Esophagus muscularis mucosa (tissue), 4 donors: ENCODE measurements at regions not wholly inside any gene's neighbourhood (a gene's known extent, or its start where the extent isn't known, plus 50 kb on each side); places are given as distances from the start of the nearest gene placed in this dataset.
A peak's percentile ranks its signal among the peaks of the same experiment; 100 is the strongest.

ENCODE experiments used
- DNase-seq: peaks from one replicate; pipeline ENCODE4 v3.0.0-alpha.2; 2017; ENCODE audit errors: extremely low spot score
- H3K27ac ChIP-seq, 4 donors: fragments of 200-600 bp; sonication (generic); replicated peaks in 1 of 4; 1 replicate in 3 of 4; 2 replicates in 1 of 4; pipeline ENCODE4 v1.5.1; 2016 to 2019; ENCODE audit warnings: mild to moderate bottlenecking in 1 of 4
- H3K27me3 ChIP-seq, 4 donors: fragments of 200-600 bp; sonication (generic); one replicate each; pipeline versions ENCODE4 v1.5.1 to v1.6.0; 2016 to 2019
- H3K36me3 ChIP-seq, 4 donors: fragments of 200-600 bp; sonication (generic); one replicate each; pipeline ENCODE4 v1.5.1; 2016 to 2019
- H3K4me1 ChIP-seq, 4 donors: fragments of 200-600 bp; sonication (generic); one replicate each; pipeline ENCODE4 v1.5.1; 2016 to 2019
- H3K4me3 ChIP-seq, 4 donors: fragments of 200-600 bp; sonication (generic); 1 replicate in 2 of 4; 2 replicates in 2 of 4; pipeline ENCODE4 v1.5.1; 2016 to 2019; ENCODE audit warnings: mild to moderate bottlenecking in 4 of 4, moderate library complexity in 1 of 4
- H3K9me3 ChIP-seq, 4 donors: fragments of 200-600 bp; sonication (generic); 1 replicate in 3 of 4; 2 replicates in 1 of 4; pipeline ENCODE4 v1.5.1; 2016 to 2019
- CTCF ChIP-seq, 3 experiments: fragments of 200-600 bp in 2 of 3; fragments of 450-650 bp in 1 of 3; sonication (generic) in 2 of 3; IDR thresholded peaks; one replicate each; pipeline ENCODE4 v1.5.1; 2017 to 2019; ENCODE audit warnings: antibody characterized with exemption in 3 of 3, mild to moderate bottlenecking in 2 of 3, moderate library complexity in 1 of 3
- EP300 ChIP-seq: sonication (generic); formaldehyde crosslinking; IDR thresholded peaks from one replicate; pipeline ENCODE4 v1.6.1; 2017; ENCODE audit warnings: antibody characterized with exemption
- POLR2A ChIP-seq: fragments of 450-650 bp; IDR thresholded peaks from one replicate; pipeline ENCODE4 v1.6.1; 2017; ENCODE audit warnings: antibody characterized with exemption, moderate library complexity, mild to moderate bottlenecking, low read depth
- POLR2AphosphoS5 ChIP-seq, 2 donors: sonication (generic); formaldehyde crosslinking; IDR thresholded peaks; one replicate each; pipeline ENCODE4 v1.6.1; 2017; ENCODE audit warnings: antibody characterized with exemption in 2 of 2
- WGBS: methylation state at CpG from one replicate; pipeline ENCODE4 v1.1.5; 2018; 5-methylcytosine and 5-hydroxymethylcytosine counted together
- intact Hi-C: fragments of 100-400 bp; cut with DNase I; formaldehyde crosslinking; loops from one replicate; pipeline ENCODE4 v1.15.1; 2023

- H3K36me3 ChIP-seq: no peaks in the 10 kb centered on the region
- H3K27me3 ChIP-seq: no peaks in the 10 kb centered on the region
- H3K4me3 ChIP-seq: no peak overlapping the region
- TF ChIP-seq CTCF (IDR thresholded peaks at IDR 0.05) (no peak), POLR2AphosphoS5 (IDR thresholded peaks at IDR 0.05) (no peak), EP300 (no peak), POLR2A (no peak)
- H3K27ac ChIP-seq: no peak overlapping the region
- peak; percentile 47 for DNase-seq
- WGBS: 63% methylated on average over 2 of the region's 2 CpGs
- H3K9me3 ChIP-seq: no peaks in the 10 kb centered on the region
- intact Hi-C loops: no loop called here
- peaks cover 0 to 18% (median 11%) of the 10 kb centered on the region in 4 donors for H3K4me1 ChIP-seq
These were observed 57.5 kb downstream of the OSR1 start for GRCh38 chr2:19300961-19301360.

- Histone ChIP-seq H3K9me3 (no peaks in the 10 kb centered on the region), H3K4me3 (no peak overlapping the region), H3K36me3 (no peaks in the 10 kb centered on the region), H3K4me1 (peaks cover 0 to 18% (median 11%) of the 10 kb centered on the region in 4 donors), H3K27ac (peak overlapping the region; percentile 20 to 35 (median 34)), H3K27me3 (no peaks in the 10 kb centered on the region)
- intact Hi-C loops: no loop called here
- peak; percentile 50 for DNase-seq
- TF ChIP-seq POLR2AphosphoS5 (IDR thresholded peaks at IDR 0.05) (no peak), POLR2A (no peak), CTCF (IDR thresholded peaks at IDR 0.05) (no peak), EP300 (no peak)
These were observed 58.9 kb downstream of the OSR1 start for GRCh38 chr2:19299522-19299921.

DNA sequence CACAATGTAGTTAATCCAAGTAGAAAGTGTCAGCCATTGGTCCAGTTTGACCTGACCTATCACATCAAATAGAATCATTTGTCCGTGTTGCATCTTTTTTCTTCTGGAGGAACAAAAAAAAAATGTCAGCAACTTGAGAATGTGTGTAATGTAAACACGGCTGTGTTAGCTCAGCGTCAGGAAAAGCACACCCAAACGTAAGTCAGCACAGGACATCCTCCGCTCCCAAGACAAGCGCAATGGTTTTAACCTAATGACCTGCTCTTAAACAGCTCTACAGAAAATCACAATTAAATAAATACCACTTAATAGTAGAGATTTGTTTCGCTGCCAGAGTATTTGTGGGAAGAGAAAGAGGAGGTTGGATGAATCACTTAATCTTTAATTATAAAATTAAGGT, 59.4 kb downstream of the OSR1 start:
- H3K27me3 ChIP-seq: no peaks in the 10 kb centered on the region
- H3K36me3 ChIP-seq: no peaks in the 10 kb centered on the region
- intact Hi-C loops: no loop called here
- DNase-seq: peak; percentile 70
- H3K9me3 ChIP-seq: no peaks in the 10 kb centered on the region
- WGBS: 27% methylated on average over 7 of the region's 7 CpGs
- H3K4me1 ChIP-seq: peaks cover 0 to 18% (median 11%) of the 10 kb centered on the region in 4 donors
- no peak overlapping the region for H3K4me3 ChIP-seq
- H3K27ac ChIP-seq: peak overlapping the region; percentile 20 to 35 (median 34)
- TF ChIP-seq CTCF (IDR thresholded peaks at IDR 0.05) (no peak), POLR2A (no peak), EP300 (peak; percentile 46), POLR2AphosphoS5 (IDR thresholded peaks at IDR 0.05) (peak; percentile 60 to 64)

DNA sequence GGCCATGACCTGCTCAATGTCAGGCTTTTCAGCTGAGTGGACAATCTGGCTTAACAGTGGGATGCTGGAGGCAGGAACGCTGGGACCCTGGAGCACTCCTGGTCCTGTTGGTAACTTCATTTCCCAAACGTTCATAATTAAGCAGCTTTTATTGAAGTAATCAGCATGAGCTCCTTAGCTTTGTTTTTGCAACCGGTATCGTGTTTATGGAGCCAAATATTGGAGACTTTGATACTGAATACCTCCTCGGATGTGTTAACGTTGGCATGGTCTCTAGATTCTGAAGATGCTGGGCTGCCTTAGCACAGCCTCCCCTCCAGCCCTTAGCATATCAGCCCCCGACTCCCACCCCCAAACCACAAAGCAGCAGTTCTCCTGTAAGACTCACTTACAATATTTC, 60.7 kb downstream of the OSR1 start:
- H3K9me3 ChIP-seq: no peaks in the 10 kb centered on the region
- no peak overlapping the region for H3K27ac ChIP-seq
- H3K4me3 ChIP-seq: no peak overlapping the region
- no peaks in the 10 kb centered on the region for H3K27me3 ChIP-seq
- peaks cover 0 to 18% (median 11%) of the 10 kb centered on the region in 4 donors for H3K4me1 ChIP-seq
- DNase-seq: no peak
- 93% methylated on average over 5 of the region's 7 CpGs for WGBS
- intact Hi-C loops: no loop called here
- no peaks in the 10 kb centered on the region for H3K36me3 ChIP-seq
- TF ChIP-seq POLR2A (no peak), CTCF (IDR thresholded peaks at IDR 0.05) (no peak), EP300 (no peak)

- 78% methylated on average over 3 of the region's 3 CpGs for WGBS
- Histone ChIP-seq H3K4me3 (no peak overlapping the region), H3K27ac (no peak overlapping the region), H3K27me3 (no peaks in the 10 kb centered on the region), H3K36me3 (no peaks in the 10 kb centered on the region), H3K4me1 (peaks cover 0 to 18% (median 13%) of the 10 kb centered on the region in 4 donors), H3K9me3 (no peaks in the 10 kb centered on the region)
- no peak for TF ChIP-seq CTCF (IDR thresholded peaks at IDR 0.05)
- TF ChIP-seq POLR2AphosphoS5 (IDR thresholded peaks at IDR 0.05): no peak
- no peak for TF ChIP-seq POLR2A
- no peak for TF ChIP-seq EP300
- intact Hi-C loops: no loop called here
- DNase-seq: peak; percentile 26
These were observed 62.4 kb downstream of the OSR1 start for GRCh38 chr2:19295998-19296502.
